ENCODE measurements at regions not wholly inside any gene's neighbourhood (a gene's known extent, or its start where the extent isn't known, plus 50 kb on each side); places are given as distances from the start of the nearest gene placed in this dataset.
"Not testable (repeated sequence)": the region's sequence is repeated elsewhere in the genome, so short reads cannot be mapped to it uniquely, and the experiment has no call there.

DNA sequence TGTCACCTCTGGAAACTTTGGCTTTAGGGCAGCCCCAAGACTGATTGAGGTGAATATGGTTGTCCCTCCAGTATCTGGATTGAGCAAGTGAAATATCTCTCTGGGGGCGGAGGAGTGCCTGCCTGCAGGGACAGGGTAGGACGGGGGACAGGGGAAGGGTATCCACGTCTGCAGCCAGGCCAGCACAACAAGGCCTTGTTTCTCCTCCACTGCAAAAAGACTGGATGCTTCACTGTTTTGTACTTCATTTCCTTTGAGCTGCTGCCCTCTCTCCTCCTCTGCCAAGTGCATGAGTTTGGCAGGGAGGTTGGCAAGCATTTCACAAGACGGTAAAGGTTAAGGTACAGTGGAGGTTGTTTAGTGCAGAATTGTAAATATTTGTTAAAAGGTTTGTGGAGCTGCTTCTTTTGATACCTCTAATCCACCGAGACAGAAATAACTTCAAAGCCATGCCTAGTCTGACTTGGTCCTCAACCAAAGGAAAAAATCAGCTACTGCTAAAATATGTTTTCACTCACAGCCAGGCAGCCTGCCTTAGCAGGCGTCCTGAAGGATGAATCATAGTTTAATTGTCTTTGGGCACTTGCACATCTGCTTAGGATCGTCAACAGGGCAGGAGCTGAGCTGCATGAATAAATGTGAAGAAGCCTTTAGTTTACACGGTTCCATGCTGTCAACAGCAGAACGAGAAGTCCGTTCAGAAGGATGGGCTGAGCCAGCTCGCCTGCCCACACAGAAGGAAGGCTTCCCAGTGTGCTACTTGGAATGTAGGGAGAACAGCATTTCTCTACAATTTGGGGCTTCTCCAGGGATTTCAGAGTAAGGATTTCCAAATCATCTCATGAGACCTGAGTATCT lies 269.7 kb downstream of the TTC6 start:
- DNase-seq (ENCODE audit: low spot score), result no peak
- intact Hi-C loops (cut with DNase I), result no loop called here

DNA sequence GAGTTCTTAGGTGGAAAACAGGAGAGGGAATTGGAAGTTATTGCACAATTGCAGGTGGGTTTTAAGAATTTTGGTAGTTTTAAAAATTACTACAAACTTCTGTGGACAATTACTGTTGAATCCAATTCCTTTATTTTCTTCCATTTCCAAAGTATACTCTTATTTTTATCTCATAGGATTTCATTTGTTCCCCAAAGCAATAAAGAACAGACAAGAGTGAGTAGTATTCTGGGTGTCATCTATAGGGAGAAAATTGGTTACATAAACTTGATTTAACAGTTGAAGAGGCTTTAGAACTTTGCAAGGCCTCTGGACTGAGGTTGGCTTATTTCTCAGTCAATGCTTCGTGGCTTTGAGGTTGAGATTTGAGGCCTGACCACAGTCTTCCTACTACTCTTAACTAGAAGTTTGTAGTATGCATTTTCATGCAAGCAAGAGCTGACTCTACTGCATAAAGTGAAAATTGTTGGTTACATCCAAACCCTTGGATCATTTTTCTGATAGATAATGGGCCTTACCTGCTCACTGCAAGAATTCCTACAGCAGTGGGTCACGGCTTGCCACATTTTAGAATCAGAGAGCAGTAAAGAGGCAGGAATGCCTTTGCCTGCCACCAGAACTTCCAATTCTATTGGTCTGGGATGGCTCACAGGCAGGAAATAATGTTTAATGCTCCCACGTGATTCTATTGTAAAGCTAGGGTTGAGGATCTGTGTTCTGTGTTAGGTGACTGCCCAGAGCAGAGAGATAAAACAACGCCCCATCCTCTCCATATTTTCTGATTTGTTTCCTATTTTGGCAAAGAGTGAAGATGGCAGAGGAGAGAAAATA lies 270.5 kb downstream of the TTC6 start:
- intact Hi-C loops (cut with DNase I), result no loop called here
- DNase-seq (ENCODE audit: low spot score), result no peak

DNA sequence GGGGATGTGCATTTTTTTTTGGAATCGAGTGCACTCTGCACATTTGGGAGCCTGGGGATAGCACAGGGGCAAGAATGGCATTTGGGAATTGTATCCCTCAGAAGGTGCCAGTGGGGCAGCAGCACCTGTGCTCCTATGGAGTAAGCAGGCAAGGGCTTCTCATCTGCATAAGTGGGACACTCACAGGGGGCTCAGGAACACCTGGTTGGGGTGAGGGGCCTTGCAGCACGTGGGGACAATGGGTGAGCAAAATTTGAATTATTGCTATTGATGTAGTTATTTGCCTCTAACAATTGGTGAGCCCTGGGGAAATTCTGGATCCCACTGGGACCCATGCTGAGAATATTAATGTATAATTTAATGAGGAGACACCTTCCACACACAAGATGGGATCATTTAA lies 274.2 kb downstream of the TTC6 start:
- intact Hi-C loops (cut with DNase I), result loop anchor here in 1 of 2 donors (10.0 kb wide), 1 partner anchor 625 kb away; no protein-coding TSS in a partner anchor

DNA sequence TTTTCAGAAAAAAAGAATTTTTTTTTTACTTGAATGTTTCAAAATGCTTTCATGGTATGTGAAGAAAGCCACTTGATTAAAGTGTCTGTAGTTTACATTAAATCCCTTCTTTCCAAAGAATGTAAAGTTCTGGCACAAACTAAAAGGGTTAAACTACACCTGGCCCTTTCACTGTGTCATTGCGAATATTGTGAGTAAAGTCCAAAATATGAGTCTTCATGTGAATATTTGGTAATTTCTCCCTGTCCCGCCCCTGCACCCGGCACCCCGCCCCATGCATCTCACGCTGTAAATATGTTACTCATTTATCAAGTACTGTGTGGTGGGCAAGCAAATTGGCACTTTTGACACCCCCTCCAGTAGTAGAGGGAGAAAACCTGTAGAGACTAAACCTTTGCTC lies 274.7 kb downstream of the TTC6 start:
- intact Hi-C loops (cut with DNase I), result loop anchor here in 1 of 2 donors (10.0 kb wide), 1 partner anchor 625 kb away; no protein-coding TSS in a partner anchor
- DNase-seq (ENCODE audit: low spot score), result no peak

More for the DNA sequence above, 274.2 kb downstream of the TTC6 start:
- no peak for DNase-seq (ENCODE audit: low spot score)

DNA sequence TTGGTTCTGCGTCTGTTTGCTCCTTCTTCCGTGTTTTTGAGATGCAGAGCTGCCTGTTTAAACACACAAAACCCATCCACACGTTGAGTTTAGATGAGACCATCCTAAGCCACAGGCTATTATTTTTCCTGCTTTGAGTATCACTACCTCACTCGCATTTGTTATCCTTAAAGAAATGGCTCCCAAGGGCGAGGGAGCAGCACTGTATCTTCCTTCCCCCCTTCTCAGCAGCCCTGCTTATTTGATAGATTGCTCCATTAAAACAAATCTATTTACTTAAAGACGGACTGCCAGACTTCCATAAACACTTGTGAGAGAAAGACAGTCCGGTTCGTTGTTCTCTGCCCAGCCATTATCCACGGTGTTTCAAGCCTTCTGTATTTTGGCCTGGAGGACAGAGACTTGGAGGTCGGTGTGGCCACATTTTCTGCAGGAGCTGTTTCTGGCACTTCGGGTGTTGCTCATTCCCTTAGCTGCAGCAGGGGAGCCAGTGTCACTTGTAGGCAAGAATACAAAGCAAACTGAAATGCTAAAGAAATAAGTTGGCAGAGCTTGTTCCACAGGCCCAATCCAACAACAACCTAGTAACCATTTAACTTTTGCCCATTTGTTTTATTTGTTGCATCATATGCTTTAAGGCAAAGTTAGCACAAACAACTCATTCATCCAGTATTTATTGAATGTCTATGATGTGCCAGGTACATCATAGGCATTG lies 275.4 kb downstream of the TTC6 start:
- DNase-seq (ENCODE audit: low spot score), result no peak
- intact Hi-C loops (cut with DNase I), result loop anchor here in 1 of 2 donors (10.0 kb wide), 1 partner anchor 626 kb away; no protein-coding TSS in a partner anchor

DNA sequence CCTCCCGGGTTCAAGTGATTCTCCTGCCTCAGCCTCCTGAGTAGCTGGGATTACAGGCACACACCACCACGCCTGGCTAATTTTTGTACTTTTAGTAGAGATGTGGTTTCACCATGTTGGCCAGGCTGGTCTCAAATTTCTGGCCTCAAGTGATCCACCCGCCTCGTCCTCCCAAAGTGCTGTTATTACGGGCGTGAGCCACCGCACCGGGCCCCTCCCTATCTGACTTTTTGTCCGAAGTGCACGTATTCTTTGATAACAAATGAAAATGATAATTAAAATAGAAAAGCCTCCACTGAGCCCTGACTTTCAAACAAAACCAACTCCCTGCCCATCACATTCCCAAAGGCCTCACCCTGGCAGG lies 278.6 kb downstream of the TTC6 start:
- intact Hi-C loops (cut with DNase I), result loop anchor here in 1 of 2 donors (10.0 kb wide), 1 partner anchor 629 kb away; no protein-coding TSS in a partner anchor
- not testable (repeated sequence) for DNase-seq (ENCODE audit: low spot score)

DNA sequence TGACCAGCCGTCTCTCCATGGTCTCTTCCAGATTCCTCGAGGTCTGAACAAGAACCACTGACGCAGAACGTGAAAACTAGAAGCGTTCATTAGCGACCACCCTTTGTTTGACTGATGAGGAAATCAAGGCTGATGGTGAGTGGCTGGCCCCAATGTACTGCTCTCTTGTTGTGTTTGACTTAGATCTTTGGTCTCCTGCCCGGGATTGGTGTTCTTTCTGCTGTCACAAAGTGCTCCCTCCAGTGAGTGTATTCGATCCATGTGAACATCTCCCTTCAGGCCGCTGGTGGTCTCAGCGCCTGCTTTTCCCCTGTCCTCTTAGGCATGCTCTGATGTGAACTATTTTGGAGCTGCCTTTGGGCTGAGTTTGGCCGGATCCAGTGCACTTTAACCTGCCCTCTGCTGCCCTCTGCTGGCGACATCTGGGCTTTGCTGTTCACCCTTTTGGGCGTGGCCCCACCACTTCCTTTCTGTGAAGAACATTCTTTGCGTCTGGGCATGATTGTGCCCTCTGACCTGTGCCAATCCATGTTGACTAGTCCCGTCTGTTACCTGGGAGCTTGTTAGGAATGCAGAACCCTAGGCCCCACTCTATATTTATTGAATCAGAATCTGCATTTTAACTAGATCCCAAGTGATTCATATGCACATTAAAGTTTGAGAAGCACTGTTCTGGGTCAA lies 279.1 kb downstream of the TTC6 start:
- peak; percentile 92 for DNase-seq (ENCODE audit: low spot score)
- intact Hi-C loops (cut with DNase I), result loop anchor here in 1 of 2 donors (10.0 kb wide), 1 partner anchor 630 kb away; no protein-coding TSS in a partner anchor

DNA sequence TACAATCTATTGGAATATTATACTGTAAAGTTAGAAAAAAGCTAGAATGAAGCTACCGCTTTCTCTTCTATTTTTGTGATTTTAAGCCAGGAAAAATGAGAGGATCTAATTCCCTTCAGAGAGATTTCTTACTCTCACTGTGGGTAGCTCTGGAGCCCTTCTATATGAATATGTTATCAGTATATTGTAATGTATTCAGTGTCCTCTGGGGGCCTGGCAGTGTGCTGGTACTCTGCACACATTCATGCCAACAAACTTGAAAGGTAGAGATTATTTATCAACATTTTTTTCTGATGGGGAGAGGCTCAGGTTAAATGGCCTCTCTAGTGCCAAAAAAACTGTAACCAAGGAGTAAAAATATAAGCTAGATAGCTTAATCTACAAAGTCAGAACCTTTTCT lies 292.8 kb downstream of the TTC6 start:
- DNase-seq (ENCODE audit: low spot score), result no peak
- intact Hi-C loops (cut with DNase I), result loop anchor here in 1 of 2 donors (5.0 kb wide), 1 partner anchor 294 kb away; no protein-coding TSS in a partner anchor

DNA sequence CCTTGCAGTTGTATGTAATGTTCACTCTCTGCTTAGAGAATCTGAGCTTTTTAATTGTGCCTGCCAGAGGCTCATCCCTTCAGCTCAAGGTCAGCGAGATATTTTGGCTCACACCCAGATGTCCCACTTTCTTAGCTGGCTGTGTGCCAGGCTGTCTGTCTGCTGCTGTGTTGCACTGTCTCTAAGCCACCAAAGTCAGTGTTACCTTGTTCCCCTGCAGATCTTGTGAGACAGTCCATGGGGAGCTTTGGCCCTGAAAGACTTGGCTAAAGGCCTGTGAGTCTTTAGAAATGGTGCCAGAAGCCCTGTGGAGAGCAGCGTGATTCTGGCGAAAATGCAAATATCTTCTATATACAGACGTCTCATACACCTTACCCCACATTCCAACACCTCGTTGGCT lies 293.7 kb downstream of the TTC6 start:
- DNase-seq (ENCODE audit: low spot score), result no peak

DNA sequence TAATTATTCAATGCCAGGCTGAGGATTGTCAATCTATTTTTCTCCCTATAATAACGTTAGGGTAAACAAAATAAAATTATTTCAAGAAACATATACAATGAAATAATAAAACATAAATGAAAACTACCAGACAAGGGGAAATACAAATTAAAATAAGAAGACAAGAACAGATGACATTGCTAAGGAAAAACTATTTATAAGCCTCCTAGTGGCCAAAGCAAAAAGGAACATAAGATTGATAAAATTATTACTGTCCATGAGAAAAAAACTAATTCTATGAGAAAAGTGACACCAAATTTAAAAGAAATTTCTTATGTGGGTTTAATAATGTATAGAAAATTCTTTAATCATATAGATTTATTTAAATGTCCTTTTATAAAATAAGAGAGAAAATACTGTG lies 294.7 kb downstream of the TTC6 start:
- intact Hi-C loops (cut with DNase I), result no loop called here
- no peak for DNase-seq (ENCODE audit: low spot score)

More for the DNA sequence above, 293.7 kb downstream of the TTC6 start:
- intact Hi-C loops (cut with DNase I), result loop anchor here in 1 of 2 donors (5.0 kb wide), 1 partner anchor 293 kb away; no protein-coding TSS in a partner anchor

DNA sequence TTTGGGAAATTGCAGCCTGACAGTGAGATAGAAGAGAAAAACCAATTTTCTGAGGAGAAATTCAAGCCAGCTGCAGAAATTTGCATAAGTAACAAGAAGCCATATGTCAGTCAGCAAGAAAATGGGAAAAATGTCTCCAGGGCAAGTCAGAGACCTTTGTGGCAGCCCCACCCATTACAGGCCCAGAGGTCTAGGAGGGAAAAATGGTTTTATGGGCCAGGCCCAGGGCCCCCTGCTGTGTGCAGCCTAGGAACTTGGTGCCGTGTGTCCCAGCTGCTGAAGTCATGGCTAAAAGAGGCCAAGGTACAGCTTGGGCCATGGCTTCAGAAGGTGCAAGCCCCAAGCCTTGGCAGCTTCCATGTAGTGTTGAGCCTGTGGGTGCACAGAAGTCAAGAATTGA lies 296.1 kb downstream of the TTC6 start:
- DNase-seq (ENCODE audit: low spot score); intact Hi-C loops (cut with DNase I): not testable (repeated sequence)

DNA sequence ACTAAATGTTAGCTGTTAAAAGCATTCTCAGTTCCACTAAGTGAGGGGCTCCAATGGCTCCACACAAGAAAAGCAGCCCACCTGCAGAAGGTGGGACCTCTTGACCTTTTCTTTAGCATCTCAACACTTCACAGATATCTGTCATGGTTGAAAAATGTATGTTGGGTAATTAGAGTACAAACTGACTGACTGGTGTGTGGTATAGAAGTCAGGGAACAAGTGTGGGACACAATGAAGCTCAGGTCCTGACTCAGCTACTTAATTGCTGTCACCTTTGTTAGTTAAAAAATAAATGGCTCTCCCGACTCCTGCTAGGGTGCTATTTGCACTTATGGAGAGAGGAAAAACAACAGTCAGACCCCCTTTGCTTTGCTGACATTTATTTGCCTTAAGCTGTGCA lies 299.0 kb downstream of the TTC6 start:
- DNase-seq (ENCODE audit: low spot score), result no peak
- intact Hi-C loops (cut with DNase I), result no loop called here

DNA sequence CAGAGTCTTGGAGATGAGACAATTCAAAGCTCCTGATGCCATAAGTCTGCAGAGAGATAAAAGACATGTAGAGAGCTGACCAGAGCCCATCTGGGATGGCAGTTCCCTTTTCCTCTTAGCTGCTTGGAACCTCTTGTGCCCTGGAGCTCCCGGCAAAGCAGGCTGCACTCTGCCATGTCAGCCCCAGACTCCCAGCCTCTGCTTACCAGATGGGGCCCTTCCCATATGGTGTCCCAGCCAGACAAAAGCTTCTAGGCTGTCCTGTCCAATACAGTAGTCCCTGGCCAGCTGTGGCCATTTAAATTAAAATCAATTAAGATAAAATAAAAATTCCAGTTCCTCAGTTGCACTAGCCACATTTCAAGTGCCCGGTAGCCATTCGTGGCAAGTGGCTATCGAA lies 303.9 kb downstream of the TTC6 start:
- no peak for DNase-seq (ENCODE audit: low spot score)
- intact Hi-C loops (cut with DNase I), result no loop called here

DNA sequence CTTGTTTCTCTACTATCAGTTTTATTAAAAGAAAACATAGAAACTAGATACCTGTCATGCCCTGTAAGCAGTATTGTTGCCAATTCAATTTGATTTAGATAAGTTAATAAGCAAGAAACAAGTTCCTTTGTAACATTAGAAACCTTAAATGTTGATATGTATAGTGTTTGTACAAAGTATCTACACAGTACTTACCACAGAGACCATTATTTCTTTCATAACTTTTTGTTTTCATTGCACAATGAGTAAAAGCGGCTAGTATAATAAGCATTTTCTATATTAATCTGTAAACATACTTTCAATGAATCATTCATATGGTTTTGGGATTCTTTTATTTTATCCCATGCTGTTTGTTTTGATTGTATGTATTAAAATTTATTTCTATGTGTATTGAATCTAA lies 305.1 kb downstream of the TTC6 start:
- intact Hi-C loops (cut with DNase I), result no loop called here
- DNase-seq (ENCODE audit: low spot score), result no peak

DNA sequence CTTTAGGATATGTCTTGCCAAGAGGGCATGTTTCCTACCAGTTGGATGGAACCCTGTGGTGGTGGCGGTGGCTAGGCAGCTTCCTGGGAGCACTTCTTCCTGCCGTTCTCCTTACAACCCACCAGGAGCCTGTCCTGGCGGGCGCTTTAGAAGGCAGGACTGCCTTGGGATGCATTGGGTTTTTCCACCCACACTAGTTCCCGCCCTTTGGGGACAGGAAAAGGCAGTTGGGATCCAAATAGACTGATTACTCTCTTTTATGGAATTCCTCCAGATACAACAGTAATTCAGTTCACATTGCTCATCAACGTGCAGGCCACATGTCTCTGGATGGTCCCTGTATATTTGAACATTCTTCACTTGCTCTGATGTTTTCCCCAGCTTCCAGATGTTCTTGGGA lies 305.7 kb upstream of the SSTR1 start:
- intact Hi-C loops (cut with DNase I), result no loop called here
- peak; percentile 79 for DNase-seq (ENCODE audit: low spot score)

DNA sequence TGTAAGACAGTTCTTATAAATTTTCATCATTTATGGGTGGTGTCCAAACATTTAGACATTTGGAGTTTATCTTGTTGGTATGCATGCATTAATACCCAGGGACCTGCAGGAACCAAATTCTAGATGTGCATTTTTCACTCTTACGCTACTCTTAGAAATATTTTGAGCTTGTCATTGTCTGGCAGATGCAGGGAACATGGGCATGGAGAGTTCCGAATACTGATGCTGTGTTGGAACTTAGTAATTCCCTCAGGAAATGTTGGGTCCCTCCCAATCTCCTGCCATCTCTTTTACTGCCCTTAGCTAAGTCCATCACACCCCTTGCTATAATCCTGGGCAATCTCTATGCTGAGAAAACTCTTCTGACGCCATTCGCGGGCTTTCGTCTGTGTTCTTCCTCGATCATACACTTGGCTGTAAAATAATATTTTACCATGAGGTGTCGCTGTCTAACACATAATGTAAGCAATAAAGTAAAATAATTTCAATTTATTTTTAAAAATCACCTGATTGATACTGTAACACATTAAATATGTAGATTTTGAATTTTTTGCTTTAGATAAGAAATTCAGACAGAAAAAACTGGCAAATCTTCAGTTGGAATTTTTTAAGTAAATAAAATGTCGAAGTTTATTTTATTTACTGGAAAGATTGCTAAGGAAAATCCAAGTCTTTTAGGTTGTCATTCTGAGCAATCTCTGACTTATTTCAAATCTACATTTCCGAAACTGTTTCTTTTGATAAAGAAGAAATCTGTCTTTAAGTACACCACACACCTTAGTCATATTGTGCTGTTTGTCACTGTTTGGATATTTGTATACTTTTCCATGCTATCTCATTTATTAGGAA lies 304.1 kb upstream of the SSTR1 start:
- no peak for DNase-seq (ENCODE audit: low spot score)
- intact Hi-C loops (cut with DNase I), result no loop called here

DNA sequence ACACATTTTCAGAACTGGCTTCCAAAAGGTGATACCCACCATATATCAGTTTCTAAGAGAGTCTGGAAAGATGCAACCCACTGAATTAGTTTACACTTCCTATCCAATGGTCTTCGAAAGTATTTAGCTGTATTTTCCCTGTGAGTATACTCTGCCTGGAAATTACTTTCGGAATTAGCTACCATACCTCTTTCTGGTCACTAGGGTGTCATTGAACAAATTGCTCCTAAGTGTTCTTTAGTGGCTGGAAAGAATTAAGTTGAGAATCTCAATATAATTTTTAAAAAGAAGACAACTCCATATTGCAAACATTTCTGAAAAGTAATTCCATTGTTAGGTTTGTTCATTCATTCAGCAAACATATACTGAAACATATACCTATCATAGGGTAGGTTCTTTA lies 283.1 kb upstream of the SSTR1 start:
- no peak for DNase-seq (ENCODE audit: low spot score)
- intact Hi-C loops (cut with DNase I), result no loop called here

DNA sequence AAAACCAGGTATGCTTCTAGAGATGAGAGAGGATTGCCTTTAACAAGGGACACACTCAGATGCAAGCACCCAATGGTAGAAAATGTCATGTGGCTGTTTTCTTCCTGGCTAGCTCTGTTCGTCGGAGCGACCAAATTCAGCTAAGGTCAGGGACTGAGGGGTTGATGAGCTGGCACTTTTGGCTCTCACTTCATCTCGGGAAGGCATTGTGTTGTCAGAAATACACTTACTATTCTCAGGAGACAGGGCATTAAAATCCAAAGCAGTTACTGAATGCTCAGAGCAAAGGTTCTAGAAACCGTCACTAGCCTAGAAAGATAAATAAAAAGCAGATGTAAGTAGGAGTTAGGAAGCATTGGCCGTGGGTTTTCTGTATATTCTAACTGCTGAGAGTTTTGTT lies 275.7 kb upstream of the SSTR1 start:
- intact Hi-C loops (cut with DNase I), result no loop called here
- DNase-seq (ENCODE audit: low spot score), result no peak

All from posterior vena cava (tissue), 2 donors.